Spleen (tissue), 7 donors: ENCODE measurements at regions not wholly inside any gene's neighbourhood (a gene's known extent, or its start where the extent isn't known, plus 50 kb on each side); places are given as distances from the start of the nearest gene placed in this dataset.

Experiments
- CTCF ChIP-seq, 11 experiments: fragments of 200-600 bp in 7 of 11; fragments of 450-650 bp in 4 of 11; sonication (generic) in 4 of 11; IDR thresholded peaks in 8 of 11; conservative IDR thresholded peaks in 3 of 11; 1 replicate in 7 of 11; 2 replicates in 4 of 11; pipeline versions ENCODE4 v1.4.0 to v1.8.0; 2016 to 2021; ENCODE audit warnings: antibody characterized with exemption in 11 of 11, inconsistent platforms in 4 of 11, mild to moderate bottlenecking in 1 of 11
- POLR2A ChIP-seq, 3 donors: fragments of 450-650 bp; IDR thresholded peaks; one replicate each; pipeline ENCODE4 v1.5.1; 2017; ENCODE audit warnings: antibody characterized with exemption in 3 of 3, mild to moderate bottlenecking in 1 of 3
- POLR2AphosphoS5 ChIP-seq, 3 donors: sonication (generic); formaldehyde crosslinking; IDR thresholded peaks; one replicate each; pipeline ENCODE4 v1.5.1; 2017; ENCODE audit warnings: antibody characterized with exemption in 3 of 3
- donor health status: DM: no; HTN: no; CAD: no; lungs with moderate emphysema.
- donor health status: DM: no; HTN: no; CAD: no.
- donor health status: DM: no; HTN: no; CAD: no.

GRCh38 chr13:62299988-62300387, 884.3 kb upstream of the PCDH20 start:
- TF ChIP-seq CTCF (IDR thresholded peaks at IDR 0.05 in 8 of 11, conservative IDR thresholded peaks at IDR 0.05 in 3 of 11) (no peak), POLR2AphosphoS5 (IDR thresholded peaks at IDR 0.05) (no peak), POLR2A (IDR thresholded peaks at IDR 0.05) (no peak)
